Astrocyte (in vitro differentiated cells and primary cell): ENCODE measurements at regions not wholly inside any gene's neighbourhood (a gene's known extent, or its start where the extent isn't known, plus 50 kb on each side); places are given as distances from the start of the nearest gene placed in this dataset.

Source experiments
- DNase-seq: peaks from one replicate; pipeline ENCODE4 v3.0.0-alpha.2; 2010; ENCODE audit warnings: low read depth
- FAIRE-seq: peaks from 2 replicates; lab custom pipeline; 2011; peaks lifted over from hg19 to GRCh38; lab: Jason Lieb, UNC
- H2AFZ ChIP-seq: 2 replicates; pipeline ENCODE4 v1.6.0; 2012; ENCODE audit warnings: low read depth, low read length, inconsistent platforms
- H3K27ac ChIP-seq: 2 replicates; pipeline ENCODE4 v1.5.1; 2011; ENCODE audit warnings: low read depth, low read length, inconsistent platforms
- H3K27me3 ChIP-seq: 2 replicates; pipeline ENCODE4 v1.6.0; 2011; ENCODE audit warnings: low read length, inconsistent platforms; ENCODE audit not compliant: insufficient read depth
- H3K36me3 ChIP-seq: 2 replicates; pipeline ENCODE4 v1.5.1; 2011; ENCODE audit warnings: low read length, inconsistent platforms; ENCODE audit not compliant: insufficient read depth
- H3K4me1 ChIP-seq: 2 replicates; pipeline ENCODE4 v1.5.1; 2011; ENCODE audit warnings: low read length, inconsistent platforms; ENCODE audit not compliant: insufficient read depth
- H3K4me2 ChIP-seq: 2 replicates; pipeline ENCODE4 v1.6.0; 2012; ENCODE audit warnings: low read length, inconsistent platforms
- H3K4me3 ChIP-seq: 2 replicates; pipeline ENCODE4 v1.5.1; 2011; ENCODE audit warnings: low read depth, mild to moderate bottlenecking, low read length, inconsistent platforms; ENCODE audit not compliant: insufficient read depth
- H3K79me2 ChIP-seq: 2 replicates; pipeline ENCODE4 v1.6.0; 2012; ENCODE audit warnings: mild to moderate bottlenecking, low read length, inconsistent platforms; ENCODE audit not compliant: insufficient read depth
- H3K9ac ChIP-seq: 2 replicates; pipeline ENCODE4 v1.6.0; 2012; ENCODE audit warnings: mild to moderate bottlenecking, low read length, inconsistent platforms
- H3K9me3 ChIP-seq: 2 replicates; pipeline ENCODE4 v1.5.1; 2012; ENCODE audit warnings: low read depth, mild to moderate bottlenecking, low read length, inconsistent platforms; ENCODE audit not compliant: insufficient read depth
- H4K20me1 ChIP-seq: 2 replicates; pipeline ENCODE4 v1.6.0; 2012; ENCODE audit warnings: low read length, inconsistent platforms; ENCODE audit not compliant: insufficient read depth
- H3K27ac Mint-ChIP-seq: one replicate; pipeline ENCODE4 v1.8.0; 2021; ENCODE audit warnings: mild to moderate bottlenecking, mixed read lengths; ENCODE audit not compliant: unreplicated experiment
- H3K27me3 Mint-ChIP-seq: one replicate; pipeline ENCODE4 v1.8.0; 2021; ENCODE audit warnings: low read depth, mixed read lengths; ENCODE audit not compliant: unreplicated experiment
- H3K36me3 Mint-ChIP-seq: one replicate; pipeline ENCODE4 v1.8.0; 2021; ENCODE audit warnings: low read depth, mixed read lengths; ENCODE audit not compliant: unreplicated experiment
- H3K4me1 Mint-ChIP-seq: one replicate; pipeline ENCODE4 v1.8.0; 2021; ENCODE audit warnings: low read depth, mixed read lengths; ENCODE audit not compliant: unreplicated experiment
- H3K4me3 Mint-ChIP-seq: one replicate; pipeline ENCODE4 v1.8.0; 2021; ENCODE audit warnings: mild to moderate bottlenecking, moderate library complexity, mixed read lengths; ENCODE audit not compliant: unreplicated experiment
- H3K9me3 Mint-ChIP-seq: one replicate; pipeline ENCODE4 v1.8.0; 2021; ENCODE audit warnings: mild to moderate bottlenecking, mixed read lengths; ENCODE audit not compliant: unreplicated experiment
- CTCF ChIP-seq: IDR thresholded peaks from 2 replicates; pipeline ENCODE4 v1.5.1; 2011; ENCODE audit warnings: low read depth, mild to moderate bottlenecking, inconsistent platforms, low read length, moderate library complexity; ENCODE audit not compliant: insufficient read depth
- EZH2 ChIP-seq: IDR thresholded peaks from 2 replicates; pipeline ENCODE4 v1.6.1; 2012; ENCODE audit warnings: mild to moderate bottlenecking, low read length, inconsistent platforms; ENCODE audit not compliant: insufficient read depth

DNA sequence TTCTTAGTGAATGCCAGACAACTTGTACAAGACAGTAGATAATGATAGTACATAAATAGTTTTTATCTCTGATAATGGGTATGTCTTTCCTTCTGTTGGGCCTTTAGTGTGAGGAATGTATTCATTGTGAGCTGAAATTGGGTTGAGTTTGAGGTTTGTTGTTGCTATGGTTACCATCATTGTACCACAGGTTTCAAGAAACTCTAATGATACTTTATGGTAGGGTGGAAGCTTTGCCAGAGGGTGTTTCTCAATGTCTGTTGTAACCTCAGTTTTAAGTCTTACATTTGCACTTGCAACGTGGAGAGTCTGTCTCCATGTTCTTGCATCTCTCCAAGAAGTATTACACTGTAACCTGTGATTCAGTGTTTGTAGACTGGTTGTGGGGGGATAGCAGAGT, 1550.1 kb downstream of the MAT2B start:
- Histone ChIP-seq H3K4me3 (no peak overlapping the region), H4K20me1 (no peaks in the 10 kb centered on the region), H3K27ac (no peak overlapping the region), H3K4me1 (no peaks in the 10 kb centered on the region), H3K36me3 (no peaks in the 10 kb centered on the region), H3K4me2 (no peak overlapping the region), H2AFZ (no peak overlapping the region), H3K9me3 (no peaks in the 10 kb centered on the region), H3K79me2 (no peaks in the 10 kb centered on the region), H3K27me3 (no peaks in the 10 kb centered on the region), H3K9ac (no peak overlapping the region)
- no peak overlapping the region for H3K4me3 Mint-ChIP-seq
- H3K27ac Mint-ChIP-seq: no peak overlapping the region
- no peak for FAIRE-seq
- no peak for TF ChIP-seq CTCF
- no peak for TF ChIP-seq EZH2
- no peaks in the 10 kb centered on the region for H3K4me1 Mint-ChIP-seq
- DNase-seq: peak; percentile 13
- no peaks in the 10 kb centered on the region for H3K27me3 Mint-ChIP-seq
- H3K36me3 Mint-ChIP-seq: no peaks in the 10 kb centered on the region
- H3K9me3 Mint-ChIP-seq: no peaks in the 10 kb centered on the region

DNA sequence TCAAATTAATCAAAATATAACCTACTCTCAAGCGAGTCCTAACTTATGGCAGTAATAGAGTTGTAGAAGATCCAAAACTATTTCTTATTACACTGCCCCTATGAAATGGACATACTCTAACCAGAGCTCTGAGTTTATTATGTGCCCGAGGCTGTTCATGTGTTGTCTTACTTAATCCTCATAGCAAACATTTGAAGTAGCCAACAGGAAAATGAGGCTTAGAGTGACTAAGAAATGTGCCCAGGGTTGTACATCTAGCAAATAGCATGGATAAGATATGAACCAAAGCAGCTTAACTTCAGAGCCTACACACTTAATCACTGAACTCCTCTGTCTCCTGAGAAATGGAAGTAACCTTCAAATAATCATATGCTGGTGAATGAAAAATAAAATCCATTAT, 1551.7 kb downstream of the MAT2B start:
- Histone ChIP-seq H3K9ac (no peak overlapping the region), H4K20me1 (no peaks in the 10 kb centered on the region), H3K79me2 (no peaks in the 10 kb centered on the region), H2AFZ (no peak overlapping the region), H3K36me3 (no peaks in the 10 kb centered on the region), H3K4me1 (no peaks in the 10 kb centered on the region), H3K4me2 (no peak overlapping the region), H3K27ac (no peak overlapping the region), H3K4me3 (no peak overlapping the region), H3K27me3 (no peaks in the 10 kb centered on the region), H3K9me3 (no peaks in the 10 kb centered on the region)
- FAIRE-seq: no peak
- H3K9me3 Mint-ChIP-seq: no peaks in the 10 kb centered on the region
- H3K4me3 Mint-ChIP-seq: no peak overlapping the region
- H3K4me1 Mint-ChIP-seq: no peaks in the 10 kb centered on the region
- H3K27me3 Mint-ChIP-seq: no peaks in the 10 kb centered on the region
- TF ChIP-seq CTCF: no peak
- TF ChIP-seq EZH2: no peak
- no peak overlapping the region for H3K27ac Mint-ChIP-seq
- no peak for DNase-seq
- H3K36me3 Mint-ChIP-seq: no peaks in the 10 kb centered on the region

GRCh38 chr5:165066751-165067385, 1561.4 kb downstream of the MAT2B start:
- no peak for FAIRE-seq

More at GRCh38 chr5:165066751-165067385, 1561.4 kb downstream of the MAT2B start:
- Histone ChIP-seq H4K20me1 (no peaks in the 10 kb centered on the region), H3K36me3 (no peaks in the 10 kb centered on the region), H3K27me3 (no peaks in the 10 kb centered on the region), H3K4me1 (no peaks in the 10 kb centered on the region), H3K4me3 (no peak overlapping the region), H3K79me2 (no peaks in the 10 kb centered on the region), H3K9me3 (no peaks in the 10 kb centered on the region), H2AFZ (no peak overlapping the region), H3K4me2 (no peak overlapping the region), H3K27ac (no peak overlapping the region), H3K9ac (no peak overlapping the region)
- DNase-seq: no peak
- no peaks in the 10 kb centered on the region for H3K4me1 Mint-ChIP-seq
- H3K27me3 Mint-ChIP-seq: no peaks in the 10 kb centered on the region
- TF ChIP-seq CTCF (no peak), EZH2 (no peak)
- H3K4me3 Mint-ChIP-seq: no peak overlapping the region
- no peaks in the 10 kb centered on the region for H3K9me3 Mint-ChIP-seq
- H3K36me3 Mint-ChIP-seq: no peaks in the 10 kb centered on the region
- no peak overlapping the region for H3K27ac Mint-ChIP-seq
